ENCODE measurements at regions not wholly inside any gene's neighbourhood (a gene's known extent, or its start where the extent isn't known, plus 50 kb on each side); places are given as distances from the start of the nearest gene placed in this dataset.

DNA sequence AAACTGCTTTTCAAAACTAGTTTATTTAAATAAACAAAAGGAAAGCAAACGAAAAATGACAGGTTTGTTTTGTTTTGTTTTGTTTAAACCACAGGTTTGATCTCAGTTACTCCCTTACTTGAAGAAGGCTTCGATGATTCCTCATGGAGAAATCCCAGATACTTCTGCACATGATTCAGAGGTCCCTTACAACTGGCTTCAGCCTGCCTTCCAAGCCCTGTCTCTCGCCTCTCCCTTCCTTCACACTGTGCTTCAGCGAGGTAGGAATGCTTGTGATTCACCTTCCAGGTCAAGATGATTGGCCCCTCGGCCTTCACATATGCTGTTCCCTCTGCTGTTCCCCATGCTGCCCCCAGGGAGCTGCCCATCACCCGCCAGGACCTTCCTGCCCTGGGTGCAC, 104.1 kb upstream of the ITGA6 start:
- TF ChIP-seq, protein P1, sequence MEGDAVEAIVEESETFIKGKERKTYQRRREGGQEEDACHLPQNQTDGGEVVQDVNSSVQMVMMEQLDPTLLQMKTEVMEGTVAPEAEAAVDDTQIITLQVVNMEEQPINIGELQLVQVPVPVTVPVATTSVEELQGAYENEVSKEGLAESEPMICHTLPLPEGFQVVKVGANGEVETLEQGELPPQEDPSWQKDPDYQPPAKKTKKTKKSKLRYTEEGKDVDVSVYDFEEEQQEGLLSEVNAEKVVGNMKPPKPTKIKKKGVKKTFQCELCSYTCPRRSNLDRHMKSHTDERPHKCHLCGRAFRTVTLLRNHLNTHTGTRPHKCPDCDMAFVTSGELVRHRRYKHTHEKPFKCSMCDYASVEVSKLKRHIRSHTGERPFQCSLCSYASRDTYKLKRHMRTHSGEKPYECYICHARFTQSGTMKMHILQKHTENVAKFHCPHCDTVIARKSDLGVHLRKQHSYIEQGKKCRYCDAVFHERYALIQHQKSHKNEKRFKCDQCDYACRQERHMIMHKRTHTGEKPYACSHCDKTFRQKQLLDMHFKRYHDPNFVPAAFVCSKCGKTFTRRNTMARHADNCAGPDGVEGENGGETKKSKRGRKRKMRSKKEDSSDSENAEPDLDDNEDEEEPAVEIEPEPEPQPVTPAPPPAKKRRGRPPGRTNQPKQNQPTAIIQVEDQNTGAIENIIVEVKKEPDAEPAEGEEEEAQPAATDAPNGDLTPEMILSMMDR (IDR thresholded peaks at IDR 0.05) = no peak
- TF ChIP-seq POLR2AphosphoS5 (IDR thresholded peaks at IDR 0.05) = no peak
- TF ChIP-seq POLR2A (IDR thresholded peaks at IDR 0.05) = no peak
